Activated CD8-positive, alpha-beta memory T cell treated with anti-CD3 and anti-CD28 coated beads, Interleukin-2, amount 50 U/mL, for 1 hour (primary cell): ENCODE measurements at regions not wholly inside any gene's neighbourhood (a gene's known extent, or its start where the extent isn't known, plus 50 kb on each side); places are given as distances from the start of the nearest gene placed in this dataset.
"Not testable (repeated sequence)": the region's sequence is repeated elsewhere in the genome, so short reads cannot be mapped to it uniquely, and the experiment has no call there.

Experiments
- DNase-seq: peaks from one replicate; pipeline ENCODE4 v3.0.0-alpha.2; 2020; ENCODE audit errors: extremely low read depth

- DNase-seq = no peak
Measured at GRCh38 chr22:23500508-23501260, 79.4 kb downstream of the IGLL1 start.

- no peak for DNase-seq
Measured at GRCh38 chr22:23499845-23500500, 80.1 kb downstream of the IGLL1 start.

- no peak for DNase-seq
Measured at GRCh38 chr22:23498811-23499798, 81.0 kb downstream of the IGLL1 start.

GRCh38 chr22:23497889-23498288 lies 82.2 kb downstream of the IGLL1 start:
- not testable (repeated sequence) for DNase-seq

- DNase-seq = no peak
Measured at GRCh38 chr22:23497016-23497885, 82.8 kb downstream of the IGLL1 start.

GRCh38 chr22:23496445-23496833 lies 83.7 kb downstream of the IGLL1 start:
- DNase-seq = no peak

- DNase-seq = no peak
Measured at GRCh38 chr22:23495614-23496444, 84.3 kb downstream of the IGLL1 start.

GRCh38 chr22:23494930-23495266 lies 85.2 kb downstream of the IGLL1 start:
- DNase-seq = no peak

- no peak for DNase-seq
Measured at GRCh38 chr22:23485490-23485889, 94.6 kb downstream of the IGLL1 start.

- no peak for DNase-seq
Measured at GRCh38 chr22:23484651-23485050, 95.4 kb downstream of the IGLL1 start.

GRCh38 chr22:23481369-23481768 lies 98.7 kb downstream of the IGLL1 start:
- DNase-seq = no peak

GRCh38 chr22:23478175-23478574 lies 101.9 kb downstream of the IGLL1 start:
- no peak for DNase-seq

GRCh38 chr22:23474531-23474930 lies 105.6 kb downstream of the IGLL1 start:
- not testable (repeated sequence) for DNase-seq

GRCh38 chr22:23473901-23474300 lies 106.2 kb downstream of the IGLL1 start:
- DNase-seq = no peak

- DNase-seq = not testable (repeated sequence)
Measured at GRCh38 chr22:23472376-23472775, 107.7 kb downstream of the IGLL1 start.

GRCh38 chr22:23471698-23472097 lies 108.4 kb downstream of the IGLL1 start:
- DNase-seq = no peak

GRCh38 chr22:23470811-23471389 lies 109.2 kb downstream of the IGLL1 start:
- no peak for DNase-seq

- no peak for DNase-seq
Measured at GRCh38 chr22:23467721-23468294, 112.3 kb downstream of the IGLL1 start.

- no peak for DNase-seq
Measured at GRCh38 chr22:23466351-23466750, 113.7 kb downstream of the IGLL1 start.

- DNase-seq = not testable (repeated sequence)
Measured at GRCh38 chr22:23464796-23465195, 115.3 kb downstream of the IGLL1 start.
